ENCODE measurements at regions not wholly inside any gene's neighbourhood (a gene's known extent, or its start where the extent isn't known, plus 50 kb on each side); places are given as distances from the start of the nearest gene placed in this dataset.

DNA sequence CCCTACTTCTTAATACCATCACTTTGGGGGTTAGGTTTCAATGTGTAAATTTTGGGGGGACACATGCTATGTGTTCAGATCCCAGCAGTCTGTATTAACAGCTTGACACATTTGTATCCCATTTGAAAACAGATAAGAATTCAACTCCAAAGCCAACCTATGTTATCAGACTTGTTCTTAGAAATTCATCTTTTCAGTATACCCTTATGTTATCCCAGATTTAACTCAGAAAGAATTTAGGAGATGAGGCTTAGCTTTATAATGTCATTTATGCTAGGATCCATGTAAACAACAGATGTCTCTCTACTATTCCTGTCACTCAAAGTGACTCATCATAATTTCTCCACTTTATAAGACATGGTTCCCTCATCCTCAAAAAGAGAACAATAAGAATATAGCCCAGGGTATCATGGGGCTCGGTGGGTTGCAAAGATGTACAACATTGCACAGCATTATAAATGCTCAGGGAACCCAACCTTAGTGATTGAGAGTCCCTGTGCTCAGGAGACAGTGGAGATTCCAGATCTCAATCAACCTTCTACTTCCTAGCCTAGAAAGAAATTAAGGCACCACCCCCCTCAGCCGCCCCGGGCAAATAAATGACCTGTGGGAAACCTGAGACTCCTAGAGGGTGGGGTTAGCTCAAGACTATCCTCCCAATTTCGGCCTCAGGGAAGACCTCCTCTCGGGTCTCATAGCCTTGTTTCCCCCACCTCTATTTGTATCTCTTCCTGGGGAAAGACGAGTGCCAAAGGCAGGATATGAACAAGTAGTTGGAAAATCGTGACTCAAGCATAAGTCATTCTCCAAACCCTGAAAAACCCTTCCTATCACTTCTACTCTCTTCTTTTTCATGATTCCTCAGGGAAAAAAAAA is 265.1 kb upstream of the CAMK1G start:
- DNase-seq = no peak

DNA sequence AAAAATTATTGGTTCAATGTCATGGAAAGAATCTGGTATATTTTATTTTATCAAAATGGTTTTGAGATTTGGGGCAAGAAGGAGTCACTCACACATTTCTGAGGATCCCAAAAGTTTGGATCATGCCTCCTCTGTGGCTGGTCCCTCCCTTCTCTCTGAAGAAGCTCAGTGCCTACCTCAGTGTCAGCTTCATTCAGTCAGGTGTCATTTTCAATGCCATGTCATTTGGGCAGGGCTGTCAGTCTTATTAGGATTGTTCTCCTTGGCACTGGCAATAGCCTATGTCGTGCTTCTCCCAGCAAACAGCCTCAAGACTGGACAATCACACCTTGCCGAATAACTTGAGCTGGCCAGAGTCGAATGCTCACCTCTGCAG is 264.5 kb upstream of the CAMK1G start:
- DNase-seq = no peak

DNA sequence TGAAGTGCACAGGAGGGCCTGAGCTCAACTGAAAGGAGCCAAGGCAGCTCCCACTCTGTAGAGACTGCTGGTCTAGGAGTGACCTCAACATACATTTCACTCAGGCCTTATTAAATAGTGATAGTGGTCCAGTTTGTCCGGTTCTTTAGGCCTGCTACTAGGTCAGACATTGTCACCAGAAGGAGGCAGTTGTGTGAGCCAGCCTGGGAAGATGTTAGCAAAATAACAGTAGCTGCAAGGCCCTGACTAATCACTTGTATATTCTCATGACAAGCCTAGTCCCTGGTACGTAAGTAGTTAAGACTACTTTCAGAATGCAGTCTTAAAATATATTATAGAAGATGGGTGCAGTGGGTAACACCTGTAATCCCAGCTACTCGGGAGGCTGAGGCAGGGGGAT is 264.0 kb upstream of the CAMK1G start:
- no peak for DNase-seq

DNA sequence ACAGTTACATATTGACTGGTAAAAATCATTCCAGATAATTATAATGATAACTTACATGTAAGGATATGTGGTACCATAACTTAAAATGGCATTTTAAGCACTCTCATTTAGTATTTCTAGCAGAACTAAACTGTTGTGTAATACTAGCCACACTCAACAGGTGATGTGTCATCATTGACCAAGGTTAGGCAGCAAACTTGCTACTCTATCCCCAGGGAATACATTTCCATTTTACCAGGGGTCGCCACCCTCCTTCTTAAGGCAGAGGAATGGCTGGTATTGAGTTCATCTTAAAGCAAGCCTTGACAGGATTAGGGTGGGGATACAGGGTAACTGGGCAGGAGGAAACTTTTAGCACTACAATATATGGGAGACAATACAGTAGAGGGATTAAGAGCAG is 259.8 kb upstream of the CAMK1G start:
- DNase-seq = no peak

DNA sequence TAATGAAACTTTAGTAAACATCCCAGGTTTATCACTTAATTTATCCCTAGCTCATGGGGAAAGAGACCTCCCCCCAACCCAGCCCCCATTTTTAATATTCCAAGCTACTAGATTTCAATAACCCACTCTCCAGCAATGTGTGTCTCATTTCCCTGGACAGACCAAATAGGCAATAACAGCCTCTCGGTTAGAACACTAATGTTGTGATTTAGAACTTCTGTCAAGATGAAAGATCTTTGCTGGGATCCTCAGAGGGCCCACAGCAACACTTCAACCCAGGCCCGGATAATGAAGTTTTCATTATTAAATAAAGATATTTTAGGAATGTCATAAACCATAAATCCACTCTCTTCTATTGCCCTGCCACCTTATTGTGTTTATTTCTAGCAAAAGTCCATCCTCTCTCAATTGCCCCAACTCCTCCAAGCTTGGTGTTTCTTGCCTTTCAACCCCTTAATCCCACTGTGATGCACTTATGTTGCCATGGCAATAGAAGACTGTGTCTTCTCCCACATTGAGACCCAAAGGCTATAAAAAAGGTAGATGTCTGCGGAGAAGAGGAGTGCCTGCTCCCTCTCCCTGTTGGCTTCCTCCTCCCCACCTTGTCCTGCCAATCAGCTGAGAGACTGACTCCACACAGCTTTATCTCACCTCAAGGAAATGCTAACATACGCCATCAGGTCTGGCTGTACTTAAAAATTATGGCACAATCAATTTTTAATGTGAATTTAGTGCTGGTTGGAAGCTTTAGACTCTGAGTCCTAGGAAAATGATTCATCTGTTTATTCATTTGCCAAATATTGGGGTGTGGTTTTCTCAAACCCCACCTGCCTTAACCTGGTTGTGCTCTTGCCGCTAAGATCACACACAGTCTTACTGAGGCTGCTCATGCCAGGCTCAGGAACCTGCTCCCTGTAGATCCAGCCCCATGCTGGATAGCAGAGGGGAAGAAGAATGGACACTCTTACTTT is 258.3 kb upstream of the CAMK1G start:
- no peak for DNase-seq

DNA sequence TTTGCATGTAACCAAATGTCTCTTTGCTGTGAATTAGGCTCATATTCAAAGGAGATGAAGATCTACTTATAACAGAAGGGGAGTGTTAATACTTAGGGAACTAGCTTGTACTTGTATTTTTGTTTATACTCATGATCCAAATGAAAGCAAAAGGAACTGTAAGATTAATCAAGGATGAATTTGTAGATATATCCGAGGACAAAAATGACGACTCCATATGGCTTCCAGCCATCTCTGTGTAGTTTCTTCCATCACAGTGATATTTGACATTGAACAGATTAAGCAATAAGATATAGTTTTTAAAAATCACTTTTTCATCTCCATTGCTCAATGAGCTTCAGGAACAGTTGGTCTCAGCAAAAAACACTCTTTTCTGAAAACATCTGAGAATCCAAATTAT is 257.4 kb upstream of the CAMK1G start:
- no peak for DNase-seq

DNA sequence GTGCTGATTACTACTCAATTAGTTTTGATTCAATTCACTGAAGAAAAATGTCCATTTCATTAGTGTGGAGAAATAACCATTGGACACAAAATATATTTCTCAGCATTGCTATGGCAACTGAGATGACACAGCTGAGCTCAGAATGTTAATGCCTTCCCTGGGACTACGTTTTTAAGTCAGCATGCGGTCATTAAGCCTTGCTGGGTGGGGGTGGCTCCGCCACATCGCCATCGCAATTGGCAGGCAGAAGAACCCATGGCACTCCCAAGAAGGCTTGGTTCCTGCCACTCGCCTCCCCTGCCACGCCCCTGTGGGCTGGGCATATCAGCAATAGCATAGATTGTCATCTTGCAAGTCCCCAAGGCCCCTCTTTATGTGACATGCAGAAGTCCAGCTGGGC is 256.7 kb upstream of the CAMK1G start:
- DNase-seq = no peak

DNA sequence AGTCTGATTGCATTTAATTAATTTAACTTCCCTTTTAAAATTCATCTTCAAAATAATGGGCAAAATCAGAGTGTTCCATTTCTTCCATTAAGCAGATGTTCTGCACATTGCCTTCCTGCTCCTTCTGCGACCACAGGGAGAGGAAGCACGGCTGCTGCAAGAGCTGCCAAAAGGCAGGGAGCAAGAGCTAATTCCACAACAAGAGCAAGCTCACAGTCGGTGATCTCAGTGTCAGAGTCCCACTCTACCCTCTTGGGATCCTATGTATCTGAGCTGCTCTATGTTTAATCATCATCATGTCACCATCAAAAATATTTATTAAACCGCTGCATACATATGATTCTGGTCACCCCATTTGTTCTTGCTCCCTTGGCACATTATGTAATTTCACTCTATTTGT is 255.3 kb upstream of the CAMK1G start:
- no peak for DNase-seq

DNA sequence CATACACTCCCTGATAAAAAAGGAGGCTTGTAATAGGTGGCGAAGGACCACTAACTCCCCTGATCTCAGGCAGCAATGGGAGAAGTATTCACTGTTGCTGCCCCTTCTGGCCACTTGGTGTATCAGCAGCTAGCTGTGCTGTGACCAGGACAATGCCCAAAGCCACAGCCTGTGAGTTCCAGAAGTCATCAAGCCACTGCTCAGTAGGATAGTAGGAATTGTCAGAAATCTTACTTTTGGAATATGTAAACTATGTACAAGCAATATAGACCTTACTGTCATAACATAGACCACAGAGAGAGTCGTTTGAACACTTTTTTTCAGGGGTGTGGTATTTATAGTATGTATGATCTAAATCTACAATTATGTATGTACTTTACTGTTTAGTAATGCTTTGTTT is 248.3 kb upstream of the CAMK1G start:
- DNase-seq = peak; percentile 42

DNA sequence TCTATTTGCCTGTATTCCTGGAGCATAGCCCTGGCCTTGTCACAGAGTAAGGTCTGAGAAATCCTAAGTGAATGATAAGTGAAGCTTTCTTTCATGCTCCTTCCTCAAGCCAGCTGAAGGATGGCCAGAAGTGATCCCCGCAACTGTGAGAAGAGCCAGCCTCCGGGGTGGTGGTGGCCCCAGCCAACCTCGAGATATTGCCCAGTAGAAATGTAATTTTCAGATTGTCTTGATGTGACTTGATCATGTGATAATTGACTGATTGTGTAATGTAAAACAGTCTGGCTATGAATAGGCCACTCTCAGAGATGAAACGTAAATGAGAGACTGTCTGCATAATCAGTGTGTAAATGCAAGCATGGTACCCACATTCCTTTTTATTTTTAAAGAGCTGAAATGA is 242.4 kb upstream of the CAMK1G start:
- no peak for DNase-seq

DNA sequence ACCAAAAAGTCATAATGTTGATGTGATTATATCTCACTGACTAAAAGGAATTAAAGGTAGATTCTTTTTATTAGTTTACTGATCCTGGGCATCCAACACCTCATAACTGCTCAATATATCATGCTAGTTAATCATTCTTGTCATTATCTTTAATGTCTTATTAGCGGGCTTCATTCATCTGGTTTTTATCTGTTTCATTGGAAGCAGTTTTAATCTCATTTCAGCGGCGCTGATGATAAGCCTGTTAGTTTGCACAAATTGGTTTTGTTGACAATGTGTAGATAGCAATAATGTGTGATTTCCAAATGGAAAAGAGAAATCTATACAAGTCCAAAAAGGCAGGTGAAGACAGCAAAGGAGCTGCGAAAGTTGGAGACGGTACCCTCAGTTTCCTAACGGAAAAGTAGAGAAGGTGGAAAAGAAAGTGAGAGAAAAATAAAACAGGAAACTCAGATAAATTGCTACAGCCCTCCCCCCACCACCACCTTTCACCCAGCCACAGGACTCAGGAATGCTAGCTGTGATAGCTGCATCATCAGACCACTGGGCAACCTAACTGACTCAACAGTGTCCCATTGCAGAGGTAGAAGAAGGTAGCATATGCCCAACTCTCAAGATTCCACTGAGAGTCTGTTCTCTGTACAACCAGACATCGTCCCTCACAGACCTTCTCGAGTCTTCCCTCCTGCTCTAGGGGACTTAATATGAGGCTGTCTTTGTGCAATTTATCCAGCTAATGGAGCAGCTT is 241.7 kb upstream of the CAMK1G start:
- no peak for DNase-seq

DNA sequence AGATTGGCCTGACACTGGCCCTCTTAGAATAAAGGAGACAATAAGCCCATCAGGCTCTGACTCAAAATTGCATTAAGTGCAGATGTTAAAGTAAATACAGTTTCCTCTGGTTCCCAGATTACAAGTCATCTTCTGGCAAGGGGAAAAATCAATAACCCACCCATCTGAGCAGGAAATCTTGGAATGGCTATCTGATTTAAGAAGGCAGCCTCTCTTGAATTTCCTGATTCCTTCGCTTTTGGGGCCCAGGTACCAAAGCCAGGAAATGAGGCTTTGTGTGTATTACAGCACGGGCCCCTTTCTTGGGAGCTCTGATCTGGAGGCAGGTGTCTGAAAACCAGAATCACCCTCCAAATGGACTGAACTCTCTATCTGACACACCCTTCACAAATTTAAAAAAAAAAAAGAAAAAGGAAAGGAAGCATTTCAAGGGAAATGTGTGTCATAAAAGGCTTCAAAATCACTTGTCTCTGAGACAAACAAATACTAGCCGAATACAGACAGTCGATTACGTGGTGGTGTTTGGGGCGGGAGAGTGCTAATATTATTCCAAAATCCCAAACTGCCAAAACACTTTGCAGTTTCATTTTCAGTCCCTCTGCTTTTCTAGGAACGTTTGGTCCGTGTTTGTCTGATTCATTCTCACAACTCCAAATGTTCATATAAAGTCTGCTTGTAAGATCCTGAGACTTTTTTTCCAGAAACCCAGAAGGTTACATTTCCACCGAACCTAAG is 240.9 kb upstream of the CAMK1G start:
- no peak for DNase-seq

DNA sequence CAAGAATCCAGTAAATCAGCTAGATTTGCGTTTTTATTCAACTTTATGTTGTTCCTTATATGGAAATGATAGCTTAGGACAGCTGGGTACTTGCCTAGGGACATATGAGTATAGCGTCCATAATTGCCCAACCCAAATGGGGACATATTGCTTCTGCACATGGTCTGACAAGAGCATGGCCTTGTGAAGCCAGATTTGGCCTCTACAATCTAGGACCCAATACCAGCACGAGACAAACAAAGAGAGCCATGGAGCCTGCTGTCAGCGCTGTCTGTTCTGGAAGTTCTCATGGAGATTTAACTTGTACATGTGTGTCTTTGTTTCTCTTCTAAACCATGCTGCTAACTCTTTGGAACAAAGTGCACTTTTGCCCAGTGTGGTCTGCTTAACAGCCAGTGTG is 240.0 kb upstream of the CAMK1G start:
- DNase-seq = no peak

DNA sequence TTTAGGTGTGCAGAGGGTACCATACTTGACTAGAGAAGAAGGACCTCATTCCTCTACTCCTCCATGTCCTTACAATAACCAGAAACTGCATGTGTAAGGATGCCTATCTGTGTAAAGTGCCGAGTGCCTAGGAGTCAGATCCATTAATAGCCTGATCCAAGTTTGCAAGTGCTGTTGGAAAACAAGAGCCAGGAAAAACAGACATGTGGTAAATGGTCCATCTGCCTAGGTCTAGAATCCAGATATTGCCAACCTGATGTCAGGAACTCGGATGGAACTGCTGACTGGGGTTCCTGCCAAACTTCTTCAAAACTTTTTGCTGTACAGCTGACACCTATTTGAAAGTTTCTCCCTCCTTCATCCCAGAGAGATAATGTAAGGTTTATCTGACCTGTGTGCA is 239.4 kb upstream of the CAMK1G start:
- no peak for DNase-seq

DNA sequence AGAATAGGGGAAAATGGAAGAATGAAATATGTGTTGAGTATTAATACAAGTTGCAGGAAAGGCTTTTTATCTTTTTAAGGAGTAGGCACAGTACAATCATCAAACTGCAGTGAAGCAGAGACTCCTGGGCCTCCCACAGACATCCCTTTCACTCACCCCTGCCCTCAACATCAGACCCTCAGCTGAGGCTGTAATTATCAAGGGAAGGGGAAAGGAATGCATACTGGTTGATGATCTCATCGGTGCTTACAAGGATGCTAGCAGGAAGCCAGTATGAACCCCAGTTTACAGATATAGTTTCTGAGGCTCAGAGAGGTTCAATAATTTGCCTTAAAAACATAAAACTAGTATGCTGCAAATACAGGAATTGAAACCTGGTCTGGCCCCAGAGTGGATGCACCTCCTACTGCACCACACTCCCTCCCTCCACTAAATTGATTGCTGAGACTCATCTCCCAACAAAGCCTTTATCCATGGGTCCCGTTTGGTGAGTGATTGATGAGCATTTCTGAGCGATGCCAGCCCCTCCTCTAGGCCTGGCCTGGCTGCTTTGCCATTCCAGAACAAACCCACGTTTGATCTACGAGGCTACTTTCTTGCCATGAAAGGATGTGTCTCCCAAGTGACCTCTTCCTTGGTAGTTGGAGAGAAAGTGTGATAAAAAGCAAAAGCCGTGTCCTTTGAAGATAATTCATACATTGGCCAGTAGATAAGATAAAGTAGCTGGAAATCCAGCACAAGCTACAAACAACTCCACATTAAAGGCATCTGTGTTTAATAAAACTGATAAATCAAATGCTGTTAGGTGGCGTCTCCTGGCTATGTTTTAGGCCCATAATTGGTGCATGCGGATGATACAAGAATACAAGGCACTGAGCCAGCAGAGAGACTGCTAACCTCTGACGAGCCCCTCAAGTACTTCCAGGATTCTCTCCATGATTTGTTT is 233.9 kb upstream of the CAMK1G start:
- no peak for DNase-seq

DNA sequence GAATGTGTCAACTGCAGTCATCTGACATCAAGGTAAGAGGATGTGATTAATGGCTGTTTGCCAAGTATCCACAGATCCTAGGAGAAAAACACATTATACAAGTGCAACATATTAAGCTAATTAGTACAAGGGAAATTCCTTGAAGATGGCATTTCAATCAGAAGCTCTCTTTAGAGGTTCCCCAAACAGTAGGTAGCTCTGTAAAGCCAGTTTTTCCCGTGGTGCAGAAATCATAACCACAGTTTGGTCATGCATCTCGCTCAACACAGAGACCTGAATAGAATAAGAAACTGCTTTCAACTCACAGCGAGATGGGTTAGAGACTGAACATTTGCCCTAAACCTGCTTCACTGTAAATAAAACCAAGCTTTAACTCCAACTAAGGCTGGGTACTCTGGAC is 230.5 kb upstream of the CAMK1G start:
- DNase-seq = no peak

DNA sequence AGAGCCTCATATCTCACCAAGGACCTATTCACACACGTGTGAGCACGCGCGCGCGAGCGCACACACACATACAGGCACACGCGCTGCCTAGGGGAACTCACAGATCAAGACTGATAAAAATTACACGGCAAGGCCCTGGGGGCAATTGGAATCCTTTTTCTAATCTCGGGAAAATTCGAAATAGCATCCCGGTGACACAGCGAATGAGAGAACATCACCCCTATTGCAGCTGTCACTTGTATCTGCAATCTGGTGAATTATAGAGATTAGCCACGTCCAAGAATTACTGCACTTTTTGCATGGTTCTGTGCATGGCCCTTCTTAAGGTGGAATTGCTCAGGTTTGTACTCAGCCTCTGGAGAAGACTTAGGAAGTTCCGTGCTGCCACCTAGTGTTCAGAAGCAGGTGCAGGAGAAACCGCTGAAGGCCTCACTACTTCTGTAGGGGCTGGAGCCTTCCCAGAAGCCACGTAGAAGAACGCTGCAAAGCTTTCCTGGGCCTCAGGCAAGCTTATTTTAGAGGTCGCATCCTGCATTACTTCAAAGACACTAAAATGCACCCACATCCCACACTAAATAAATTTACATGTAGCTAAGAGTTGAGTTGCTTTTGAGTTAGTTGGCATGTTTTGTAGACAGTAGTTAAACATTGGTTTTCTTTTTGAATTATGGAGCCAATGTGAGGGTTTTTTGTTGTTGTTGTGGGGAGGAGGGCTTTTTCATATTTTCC is 229.2 kb upstream of the CAMK1G start:
- peak; percentile 84 for DNase-seq

DNA sequence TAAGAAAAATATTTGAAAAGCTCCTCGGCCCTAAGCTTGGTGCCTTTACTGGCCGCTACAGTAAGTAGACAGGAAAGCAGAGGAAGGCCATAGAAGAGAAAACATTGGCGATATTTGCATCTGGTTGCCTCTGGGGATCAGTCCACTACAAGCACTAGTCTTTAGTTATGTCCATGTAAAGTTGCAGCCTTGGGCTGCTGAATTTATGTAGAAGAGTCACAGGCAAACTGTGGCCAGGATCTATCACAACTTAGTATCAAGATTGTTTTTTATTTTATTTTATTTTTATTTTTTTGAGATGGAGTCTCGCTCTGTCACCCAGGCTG is 228.7 kb upstream of the CAMK1G start:
- no peak for DNase-seq

DNA sequence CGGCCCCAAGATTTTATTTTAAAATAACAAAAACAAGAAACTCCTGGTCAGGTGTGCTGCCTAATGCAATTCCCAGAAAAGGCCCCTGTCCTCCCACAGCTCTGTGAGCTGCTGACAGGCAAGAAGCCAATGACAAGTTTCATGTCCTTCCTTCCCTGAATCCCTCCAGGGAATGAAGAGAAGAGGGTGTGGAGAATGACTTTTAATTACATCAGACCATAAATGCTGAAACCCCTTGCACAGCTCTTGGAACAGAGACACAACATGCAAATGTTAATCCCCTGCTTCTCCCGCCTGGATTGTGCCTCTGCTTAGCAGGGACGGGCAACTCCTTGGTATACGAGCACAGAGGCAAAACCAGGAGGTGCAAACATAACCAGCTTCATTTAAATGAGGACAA is 228.1 kb upstream of the CAMK1G start:
- DNase-seq = no peak

DNA sequence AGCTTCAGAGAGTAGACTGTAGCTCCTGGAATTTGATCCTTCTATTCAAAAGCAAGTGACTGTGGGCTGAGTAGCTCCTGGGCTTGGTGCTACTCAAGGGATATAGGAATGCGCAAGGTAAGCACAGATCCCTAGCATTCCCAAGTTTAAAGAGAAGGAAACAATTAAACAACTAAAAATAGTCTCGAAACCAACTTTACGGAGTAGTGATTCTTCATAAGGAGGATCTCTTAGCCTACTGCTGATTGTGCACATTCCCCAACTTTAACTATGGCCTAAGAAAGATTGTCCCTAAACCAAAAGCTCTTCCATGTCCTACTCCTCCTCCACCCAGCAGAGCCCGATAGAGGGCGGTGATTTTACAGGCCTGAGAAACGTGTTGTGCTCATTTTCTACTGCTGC is 226.5 kb upstream of the CAMK1G start:
- DNase-seq = no peak

DNA sequence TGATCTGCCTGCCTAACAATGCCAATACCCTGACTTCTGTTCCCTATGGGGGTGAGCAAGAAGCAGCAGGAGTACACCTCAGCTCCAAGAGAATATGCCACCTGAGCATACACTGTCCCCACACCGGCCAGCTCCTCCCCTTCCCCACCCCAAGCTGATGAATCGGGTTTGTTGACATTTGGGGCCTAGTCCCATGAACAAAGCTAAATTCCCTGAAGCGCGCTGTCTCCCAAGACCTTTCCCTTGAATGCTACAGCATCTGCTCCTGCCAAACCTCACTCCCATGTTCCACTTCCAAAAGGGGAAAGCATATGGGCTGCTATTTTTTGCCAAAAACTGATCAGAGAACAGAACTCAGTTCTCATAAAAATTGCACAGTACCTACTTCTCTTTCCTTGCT is 220.4 kb upstream of the CAMK1G start:
- DNase-seq = no peak

Measured in RPMI8226 (cell line).